Breast epithelium (tissue), 3 donors: ENCODE measurements at regions not wholly inside any gene's neighbourhood (a gene's known extent, or its start where the extent isn't known, plus 50 kb on each side); places are given as distances from the start of the nearest gene placed in this dataset.

Source experiments
- POLR2A ChIP-seq: fragments of 450-650 bp; IDR thresholded peaks from one replicate; pipeline ENCODE4 v1.6.1; 2016; ENCODE audit warnings: antibody characterized with exemption, mild to moderate bottlenecking, moderate library complexity
- POLR2AphosphoS5 ChIP-seq, 3 donors: sonication (generic); formaldehyde crosslinking; IDR thresholded peaks; one replicate each; pipeline ENCODE4 v1.6.1; 2017; ENCODE audit warnings: antibody characterized with exemption in 3 of 3

- TF ChIP-seq POLR2A (no peak), POLR2AphosphoS5 (IDR thresholded peaks at IDR 0.05) (no peak)
Measured at GRCh38 chr4:3827616-3828492, 61.7 kb downstream of the ADRA2C start.
